Natural killer cell (primary cell): ENCODE measurements at regions not wholly inside any gene's neighbourhood (a gene's known extent, or its start where the extent isn't known, plus 50 kb on each side); places are given as distances from the start of the nearest gene placed in this dataset.

ENCODE experiments used
- ATAC-seq, 3 donors: fragments of 150-1000 bp in 2 of 3; fragments of 200-7000 bp in 1 of 3; cut with Tn5 transposase; 1 replicate in 1 of 3; 2 replicates in 2 of 3; pipeline ENCODE4 v1.10.0; 2021; ENCODE audit warnings: mild to moderate bottlenecking in 2 of 3, moderate library complexity in 2 of 3
- DNase-seq, 2 donors: peaks; one replicate each; pipeline versions ENCODE4 v3.0.0 to v3.0.0-alpha.2; 2013 to 2021; ENCODE audit warnings: mixed read lengths in 1 of 2
- H3K27ac ChIP-seq: one replicate; pipeline ENCODE4 v1.5.1; 2013; ENCODE audit warnings: mild to moderate bottlenecking, low read length
- H3K27me3 ChIP-seq: one replicate; pipeline ENCODE4 v1.6.1; 2013; ENCODE audit warnings: low read length; ENCODE audit not compliant: control insufficient read depth, insufficient read depth
- H3K36me3 ChIP-seq: one replicate; pipeline ENCODE4 v1.6.1; 2013; ENCODE audit warnings: low read length; ENCODE audit not compliant: control insufficient read depth, insufficient read depth
- H3K4me1 ChIP-seq: one replicate; pipeline ENCODE4 v1.6.1; 2013; ENCODE audit warnings: low read length; ENCODE audit not compliant: control insufficient read depth, insufficient read depth
- H3K4me3 ChIP-seq: one replicate; pipeline ENCODE4 v1.5.1; 2013; ENCODE audit warnings: low read length
- H3K9me3 ChIP-seq: one replicate; pipeline ENCODE4 v1.6.1; 2013; ENCODE audit warnings: low read length; ENCODE audit not compliant: control insufficient read depth, insufficient read depth
- H3K27ac Mint-ChIP-seq, 2 donors: one replicate each; pipeline ENCODE4 v1.8.0; 2022; ENCODE audit warnings: mild to moderate bottlenecking in 2 of 2, mixed read lengths in 2 of 2, moderate library complexity in 1 of 2
- H3K27me3 Mint-ChIP-seq, 2 donors: one replicate each; pipeline ENCODE4 v1.8.0; 2022; ENCODE audit warnings: low read depth in 2 of 2, mixed read lengths in 2 of 2
- H3K36me3 Mint-ChIP-seq: one replicate; pipeline ENCODE4 v1.8.0; 2022; ENCODE audit warnings: mixed read lengths
- H3K4me1 Mint-ChIP-seq, 2 donors: one replicate each; pipeline ENCODE4 v1.8.0; 2022; ENCODE audit warnings: mixed read lengths in 2 of 2
- H3K4me3 Mint-ChIP-seq: one replicate; pipeline ENCODE4 v1.8.0; 2022; ENCODE audit warnings: mild to moderate bottlenecking, moderate library complexity, mixed read lengths
- H3K9me3 Mint-ChIP-seq, 2 donors: one replicate each; pipeline ENCODE4 v1.8.0; 2022; ENCODE audit warnings: mixed read lengths in 2 of 2
- CTCF ChIP-seq: fragments of 200-600 bp; IDR thresholded peaks from one replicate; pipeline ENCODE4 v1.8.0; 2022; ENCODE audit warnings: antibody characterized with exemption
- WGBS: methylation state at CpG from one replicate; pipeline ENCODE4 v1.1.7; 2013; ENCODE audit warnings: missing lambda C conversion rate; ENCODE audit not compliant: insufficient coverage; 5-methylcytosine and 5-hydroxymethylcytosine counted together
- intact Hi-C: fragments of 100-400 bp; cut with micrococcal nuclease; formaldehyde crosslinking; loops from one replicate; pipeline ENCODE4 v1.14.2; 2022

GRCh38 chr2:217070611-217071010 lies 210.7 kb upstream of the TNP1 start:
- intact Hi-C loops: no loop called here
- TF ChIP-seq CTCF: no peak
- no peaks in the 10 kb centered on the region for H3K4me1 Mint-ChIP-seq
- H3K36me3 Mint-ChIP-seq: no peaks in the 10 kb centered on the region
- H3K27ac Mint-ChIP-seq: no peak overlapping the region
- Histone ChIP-seq H3K27me3 (no peaks in the 10 kb centered on the region), H3K27ac (no peak overlapping the region), H3K4me1 (no peaks in the 10 kb centered on the region), H3K9me3 (peaks cover 10% of the 10 kb centered on the region), H3K36me3 (no peaks in the 10 kb centered on the region), H3K4me3 (no peak overlapping the region)
- H3K9me3 Mint-ChIP-seq: no peaks in the 10 kb centered on the region
- DNase-seq (no peak), ATAC-seq (no peak)
- WGBS: no CpG with 5 or more reads among the region's 1 CpG
- no peak overlapping the region for H3K4me3 Mint-ChIP-seq
- peaks cover 0 to 4% of the 10 kb centered on the region in 2 donors for H3K27me3 Mint-ChIP-seq

- Mint-ChIP-seq H3K4me1 (no peaks in the 10 kb centered on the region), H3K27ac (no peak overlapping the region), H3K9me3 (no peaks in the 10 kb centered on the region), H3K27me3 (peaks cover 0 to 4% of the 10 kb centered on the region in 2 donors), H3K36me3 (no peaks in the 10 kb centered on the region), H3K4me3 (no peak overlapping the region)
- Histone ChIP-seq H3K4me1 (no peaks in the 10 kb centered on the region), H3K27ac (no peak overlapping the region), H3K4me3 (no peak overlapping the region), H3K36me3 (no peaks in the 10 kb centered on the region), H3K9me3 (peaks cover 10% of the 10 kb centered on the region), H3K27me3 (no peaks in the 10 kb centered on the region)
- ATAC-seq (no peak), DNase-seq (no peak)
- no peak for TF ChIP-seq CTCF
- WGBS: 93% methylated on average over 9 of the region's 9 CpGs
- intact Hi-C loops: no loop called here
These were observed 210.2 kb upstream of the TNP1 start for GRCh38 chr2:217070043-217070430.

GRCh38 chr2:217069263-217070042 lies 209.6 kb upstream of the TNP1 start:
- TF ChIP-seq CTCF: no peak
- H3K27ac Mint-ChIP-seq: no peak overlapping the region
- no peaks in the 10 kb centered on the region for H3K4me1 Mint-ChIP-seq
- Histone ChIP-seq H3K27me3 (no peaks in the 10 kb centered on the region), H3K9me3 (peaks cover 10% of the 10 kb centered on the region), H3K36me3 (no peaks in the 10 kb centered on the region), H3K27ac (no peak overlapping the region), H3K4me1 (no peaks in the 10 kb centered on the region), H3K4me3 (no peak overlapping the region)
- intact Hi-C loops: no loop called here
- peak in 2 of 3 donors; percentile 21 to 24 for ATAC-seq
- H3K4me3 Mint-ChIP-seq: no peak overlapping the region
- H3K9me3 Mint-ChIP-seq: no peaks in the 10 kb centered on the region
- peaks cover 0 to 7% of the 10 kb centered on the region in 2 donors for H3K27me3 Mint-ChIP-seq
- DNase-seq: no peak
- 89% methylated on average over 7 of the region's 7 CpGs for WGBS
- no peaks in the 10 kb centered on the region for H3K36me3 Mint-ChIP-seq
